Activated naive CD8-positive, alpha-beta T cell (primary cell): ENCODE measurements at regions not wholly inside any gene's neighbourhood (a gene's known extent, or its start where the extent isn't known, plus 50 kb on each side); places are given as distances from the start of the nearest gene placed in this dataset.

ENCODE experiments used
- H3K27ac Mint-ChIP-seq: one replicate; pipeline ENCODE4 v1.8.0; 2021; ENCODE audit warnings: mixed read lengths
- H3K27me3 Mint-ChIP-seq: one replicate; pipeline ENCODE4 v1.8.0; 2021; ENCODE audit warnings: mixed read lengths
- H3K36me3 Mint-ChIP-seq: one replicate; pipeline ENCODE4 v1.8.0; 2021; ENCODE audit warnings: mixed read lengths
- H3K4me1 Mint-ChIP-seq: one replicate; pipeline ENCODE4 v1.8.0; 2021; ENCODE audit warnings: low read depth, mixed read lengths
- H3K4me3 Mint-ChIP-seq: one replicate; pipeline ENCODE4 v1.8.0; 2021; ENCODE audit warnings: mild to moderate bottlenecking, mixed read lengths
- H3K9me3 Mint-ChIP-seq: one replicate; pipeline ENCODE4 v1.8.0; 2021; ENCODE audit warnings: low read depth, mixed read lengths

DNA sequence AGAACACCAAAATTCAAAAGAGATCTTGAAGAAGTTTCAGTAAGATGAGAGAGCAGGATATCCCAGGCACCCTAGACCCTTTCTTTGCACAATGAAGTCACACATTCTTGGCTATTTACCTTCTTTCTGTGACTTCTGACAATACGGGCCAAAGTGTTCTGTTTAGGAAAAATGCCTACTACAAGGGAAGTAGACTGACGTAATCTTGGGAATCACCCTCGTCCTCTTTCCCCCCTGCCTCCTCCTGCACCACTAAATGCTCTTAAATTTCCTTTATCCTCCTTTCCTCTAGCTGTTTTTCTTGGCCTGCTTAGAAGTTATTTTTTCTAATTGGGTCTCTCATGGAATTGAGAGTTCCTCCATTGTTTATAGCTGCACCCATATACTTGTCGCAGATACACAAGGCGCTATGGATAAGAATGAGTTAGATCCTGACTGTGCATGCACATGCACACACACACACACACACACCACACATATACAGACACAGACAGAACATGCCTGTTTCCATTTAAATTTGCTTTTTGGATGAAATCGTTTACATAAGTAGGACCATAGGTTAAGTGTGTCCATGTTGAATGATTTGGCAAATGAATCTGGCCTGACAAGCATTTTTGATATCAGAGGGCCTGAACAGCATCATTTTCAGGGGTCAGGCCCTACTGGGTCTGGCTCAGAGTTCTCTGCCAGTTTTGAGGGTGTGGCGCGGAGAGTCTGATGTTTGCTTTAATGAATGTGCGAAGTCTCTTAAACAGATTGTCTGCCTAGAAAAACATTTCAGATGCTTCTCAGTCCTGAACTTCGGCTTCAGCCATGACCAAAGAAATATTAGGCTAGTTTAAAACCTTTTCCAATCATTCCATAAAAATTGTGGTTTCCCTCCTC lies 131.9 kb upstream of the NT5C1B start:
- H3K4me3 Mint-ChIP-seq, result no peak overlapping the region
- H3K36me3 Mint-ChIP-seq, result peaks cover 18% of the 10 kb centered on the region
- no peaks in the 10 kb centered on the region for H3K4me1 Mint-ChIP-seq
- H3K9me3 Mint-ChIP-seq, result no peaks in the 10 kb centered on the region
- H3K27me3 Mint-ChIP-seq, result no peaks in the 10 kb centered on the region
- no peak overlapping the region for H3K27ac Mint-ChIP-seq

GRCh38 chr2:18719978-18720775 lies 130.8 kb upstream of the NT5C1B start:
- no peaks in the 10 kb centered on the region for H3K4me1 Mint-ChIP-seq
- no peak overlapping the region for H3K27ac Mint-ChIP-seq
- no peak overlapping the region for H3K4me3 Mint-ChIP-seq
- H3K27me3 Mint-ChIP-seq, result no peaks in the 10 kb centered on the region
- H3K9me3 Mint-ChIP-seq, result no peaks in the 10 kb centered on the region
- H3K36me3 Mint-ChIP-seq, result peaks cover 19% of the 10 kb centered on the region

DNA sequence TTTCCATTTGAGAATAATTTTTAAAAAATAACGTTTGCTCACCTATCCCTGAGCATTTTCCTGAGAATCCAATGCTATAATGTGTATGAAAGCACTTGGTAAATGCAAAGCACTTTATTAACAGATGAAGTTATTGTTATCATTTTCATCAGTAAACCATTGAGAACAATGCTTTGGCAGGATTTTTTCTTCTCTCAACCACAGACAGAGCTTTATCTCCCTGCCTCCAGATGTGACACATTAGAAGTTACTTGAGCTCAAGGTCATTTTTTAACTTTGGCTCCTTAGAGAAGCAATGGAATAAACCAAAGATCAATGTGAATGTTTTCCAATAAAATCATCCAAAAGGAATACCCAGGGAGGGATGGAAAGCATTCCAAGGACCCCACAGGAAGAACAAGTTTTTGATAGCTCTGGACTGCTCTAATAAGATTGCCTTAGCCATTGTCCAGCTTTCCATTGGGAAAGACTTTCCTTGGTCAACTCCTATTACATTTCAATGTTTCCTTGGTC lies 118.9 kb upstream of the NT5C1B start:
- H3K4me3 Mint-ChIP-seq, result no peak overlapping the region
- H3K27ac Mint-ChIP-seq, result no peak overlapping the region
- H3K4me1 Mint-ChIP-seq, result no peaks in the 10 kb centered on the region
- H3K36me3 Mint-ChIP-seq, result peaks cover 14% of the 10 kb centered on the region
- H3K9me3 Mint-ChIP-seq, result peaks cover 7% of the 10 kb centered on the region
- H3K27me3 Mint-ChIP-seq, result no peaks in the 10 kb centered on the region

DNA sequence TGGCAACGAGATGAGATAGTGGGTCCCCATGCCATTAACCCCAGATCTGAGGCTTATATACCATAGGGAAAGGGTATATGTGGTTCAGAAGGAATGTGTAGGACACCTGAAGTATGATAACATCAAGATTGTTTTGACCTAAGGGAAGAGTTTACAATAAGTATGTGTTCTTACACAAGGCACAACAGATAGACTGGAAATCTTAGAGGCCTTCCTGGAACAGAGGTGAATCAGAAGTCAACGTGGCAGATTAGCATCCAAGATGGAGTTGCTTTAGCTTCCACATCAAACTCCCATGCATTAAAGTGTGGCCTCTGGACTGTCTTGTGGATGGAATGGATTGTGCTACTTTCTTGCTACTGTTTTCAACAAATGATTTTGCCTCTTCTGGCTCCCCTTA lies 116.6 kb upstream of the NT5C1B start:
- Mint-ChIP-seq H3K4me3 (no peak overlapping the region), H3K27ac (no peak overlapping the region), H3K4me1 (no peaks in the 10 kb centered on the region), H3K9me3 (peaks cover 4% of the 10 kb centered on the region), H3K36me3 (peaks cover 6% of the 10 kb centered on the region), H3K27me3 (no peaks in the 10 kb centered on the region)

- peaks cover 6% of the 10 kb centered on the region for H3K36me3 Mint-ChIP-seq
- no peak overlapping the region for H3K4me3 Mint-ChIP-seq
- H3K4me1 Mint-ChIP-seq, result no peaks in the 10 kb centered on the region
- H3K9me3 Mint-ChIP-seq, result peaks cover 2% of the 10 kb centered on the region
- H3K27me3 Mint-ChIP-seq, result no peaks in the 10 kb centered on the region
- no peak overlapping the region for H3K27ac Mint-ChIP-seq
Observed at GRCh38 chr2:18704276-18704675, 114.9 kb upstream of the NT5C1B start.

DNA sequence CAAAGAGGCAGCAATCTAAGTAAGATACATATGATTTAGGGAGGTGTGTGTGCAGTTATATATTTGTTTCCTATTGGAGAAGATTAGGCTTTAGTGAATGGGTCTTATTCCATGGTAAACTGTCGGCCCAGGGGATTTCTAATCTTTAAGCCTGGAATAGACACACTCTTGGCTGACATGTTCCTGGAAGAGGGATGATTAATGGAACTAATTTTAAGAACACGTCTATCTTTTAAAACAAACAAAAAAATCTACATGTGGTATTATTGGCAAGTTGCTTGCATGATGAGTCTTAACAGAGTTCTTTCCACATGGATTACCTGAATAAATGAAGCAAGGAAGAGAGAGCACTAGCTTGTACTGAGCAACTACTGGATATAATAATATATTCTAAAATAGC lies 114.2 kb upstream of the NT5C1B start:
- no peaks in the 10 kb centered on the region for H3K4me1 Mint-ChIP-seq
- H3K36me3 Mint-ChIP-seq, result peaks cover 6% of the 10 kb centered on the region
- no peak overlapping the region for H3K27ac Mint-ChIP-seq
- no peak overlapping the region for H3K4me3 Mint-ChIP-seq
- H3K27me3 Mint-ChIP-seq, result no peaks in the 10 kb centered on the region
- no peaks in the 10 kb centered on the region for H3K9me3 Mint-ChIP-seq

DNA sequence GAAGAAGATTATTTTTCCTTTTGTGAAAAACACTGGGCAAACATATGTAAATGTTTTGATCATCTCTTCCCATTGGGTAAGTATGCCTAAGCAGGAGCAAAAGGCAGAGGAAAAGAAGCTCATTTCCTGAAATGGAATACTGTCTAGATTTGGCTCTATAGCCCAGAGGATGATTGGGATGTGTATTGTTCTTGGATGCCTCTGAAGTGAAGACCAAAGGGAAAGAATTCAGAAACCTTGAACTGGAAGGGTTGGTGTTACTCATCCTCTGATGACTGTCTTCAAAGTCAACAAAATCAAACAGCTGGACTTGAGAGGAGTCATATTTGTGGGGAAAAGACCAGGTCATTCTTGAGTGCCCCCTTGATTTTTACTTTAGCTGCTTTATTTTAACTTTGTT lies 112.6 kb upstream of the NT5C1B start:
- H3K27ac Mint-ChIP-seq, result no peak overlapping the region
- H3K27me3 Mint-ChIP-seq, result no peaks in the 10 kb centered on the region
- H3K36me3 Mint-ChIP-seq, result peaks cover 6% of the 10 kb centered on the region
- H3K9me3 Mint-ChIP-seq, result no peaks in the 10 kb centered on the region
- H3K4me3 Mint-ChIP-seq, result no peak overlapping the region
- H3K4me1 Mint-ChIP-seq, result no peaks in the 10 kb centered on the region

DNA sequence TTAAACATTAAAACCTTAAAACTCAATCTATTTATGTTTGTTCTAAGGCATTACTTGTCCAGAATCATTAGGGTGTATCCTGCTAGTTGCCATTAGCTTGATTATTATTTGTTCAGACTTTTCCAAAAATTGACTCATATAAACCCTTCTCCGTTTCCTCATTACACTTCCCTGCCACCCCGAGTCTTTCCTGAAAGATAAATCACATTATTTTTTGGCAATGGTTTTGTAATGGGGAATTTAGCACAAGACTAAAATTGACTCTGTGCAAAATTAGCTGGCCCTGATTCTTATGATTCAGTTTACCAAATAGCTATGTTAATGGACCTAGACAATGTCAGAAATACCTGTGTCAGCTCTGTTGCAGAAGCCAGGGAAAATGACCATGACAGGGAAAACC lies 112.2 kb upstream of the NT5C1B start:
- no peaks in the 10 kb centered on the region for H3K4me1 Mint-ChIP-seq
- H3K9me3 Mint-ChIP-seq, result no peaks in the 10 kb centered on the region
- no peak overlapping the region for H3K27ac Mint-ChIP-seq
- peaks cover 6% of the 10 kb centered on the region for H3K36me3 Mint-ChIP-seq
- no peak overlapping the region for H3K4me3 Mint-ChIP-seq
- no peaks in the 10 kb centered on the region for H3K27me3 Mint-ChIP-seq

DNA sequence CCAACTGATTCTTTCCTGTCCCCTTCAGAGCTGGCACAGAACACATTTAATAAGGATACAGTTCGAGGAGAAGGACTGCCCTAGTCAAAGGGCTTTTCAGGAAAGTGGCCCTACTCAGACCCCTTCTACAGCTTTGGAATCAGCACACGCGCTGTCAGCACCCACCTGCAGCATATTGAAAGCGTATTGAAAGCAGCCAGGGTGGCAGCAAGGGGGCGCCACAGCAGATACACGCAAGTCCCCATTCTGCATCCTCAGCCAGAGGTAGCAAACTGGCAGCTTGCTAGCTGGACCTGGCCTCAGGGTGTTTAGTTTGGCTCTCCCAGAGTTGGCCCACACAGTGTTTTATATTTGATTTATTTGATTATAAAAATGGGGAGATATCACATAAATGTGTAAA lies 101.0 kb upstream of the NT5C1B start:
- no peak overlapping the region for H3K27ac Mint-ChIP-seq
- H3K27me3 Mint-ChIP-seq, result no peaks in the 10 kb centered on the region
- peaks cover 3% of the 10 kb centered on the region for H3K9me3 Mint-ChIP-seq
- H3K4me3 Mint-ChIP-seq, result no peak overlapping the region
- H3K4me1 Mint-ChIP-seq, result no peaks in the 10 kb centered on the region
- H3K36me3 Mint-ChIP-seq, result peaks cover 19% of the 10 kb centered on the region

- Mint-ChIP-seq H3K4me3 (no peak overlapping the region), H3K27me3 (no peaks in the 10 kb centered on the region), H3K9me3 (no peaks in the 10 kb centered on the region), H3K27ac (no peak overlapping the region), H3K36me3 (peaks cover 12% of the 10 kb centered on the region), H3K4me1 (peaks cover 5% of the 10 kb centered on the region)
Observed at GRCh38 chr2:18684206-18685038, 95.1 kb upstream of the NT5C1B start.

DNA sequence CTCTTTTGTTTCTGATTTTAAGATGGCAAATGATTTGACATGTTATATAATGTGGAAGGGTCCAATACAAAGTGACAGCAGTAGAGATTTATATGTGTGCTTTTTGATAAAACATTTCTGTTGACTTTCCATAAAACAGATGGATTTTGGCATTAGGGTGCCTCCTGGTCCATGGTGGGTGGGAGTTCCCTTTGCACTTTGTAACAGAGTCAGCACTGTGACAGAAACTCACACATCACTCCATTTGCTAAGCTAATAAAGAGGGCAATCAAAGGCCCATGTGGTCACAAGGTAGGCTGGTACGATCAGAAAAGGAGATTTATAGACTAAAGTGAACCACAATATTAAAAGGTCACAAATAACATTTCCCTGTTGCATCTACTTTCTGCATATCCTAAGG lies 93.3 kb upstream of the NT5C1B start:
- H3K4me3 Mint-ChIP-seq, result no peak overlapping the region
- H3K9me3 Mint-ChIP-seq, result no peaks in the 10 kb centered on the region
- H3K27me3 Mint-ChIP-seq, result no peaks in the 10 kb centered on the region
- peaks cover 12% of the 10 kb centered on the region for H3K36me3 Mint-ChIP-seq
- peaks cover 5% of the 10 kb centered on the region for H3K4me1 Mint-ChIP-seq
- no peak overlapping the region for H3K27ac Mint-ChIP-seq

GRCh38 chr2:18677280-18677679 lies 87.9 kb upstream of the NT5C1B start:
- Mint-ChIP-seq H3K36me3 (peaks cover 38% of the 10 kb centered on the region), H3K4me1 (peaks cover under 1% of the 10 kb centered on the region), H3K27ac (no peak overlapping the region), H3K4me3 (no peak overlapping the region), H3K9me3 (peaks cover 20% of the 10 kb centered on the region), H3K27me3 (no peaks in the 10 kb centered on the region)

GRCh38 chr2:18674309-18674708 lies 84.9 kb upstream of the NT5C1B start:
- Mint-ChIP-seq H3K27me3 (no peaks in the 10 kb centered on the region), H3K9me3 (peaks cover 25% of the 10 kb centered on the region), H3K4me1 (no peaks in the 10 kb centered on the region), H3K27ac (no peak overlapping the region), H3K36me3 (peaks cover 48% of the 10 kb centered on the region), H3K4me3 (no peak overlapping the region)

- H3K9me3 Mint-ChIP-seq, result peaks cover 35% of the 10 kb centered on the region
- H3K36me3 Mint-ChIP-seq, result peaks cover 51% of the 10 kb centered on the region
- H3K27ac Mint-ChIP-seq, result no peak overlapping the region
- no peak overlapping the region for H3K4me3 Mint-ChIP-seq
- H3K27me3 Mint-ChIP-seq, result no peaks in the 10 kb centered on the region
- no peaks in the 10 kb centered on the region for H3K4me1 Mint-ChIP-seq
Observed at GRCh38 chr2:18671363-18671762, 82.0 kb upstream of the NT5C1B start.

GRCh38 chr2:18668221-18668620 lies 78.9 kb upstream of the NT5C1B start:
- H3K9me3 Mint-ChIP-seq, result peaks cover 20% of the 10 kb centered on the region
- no peak overlapping the region for H3K4me3 Mint-ChIP-seq
- no peak overlapping the region for H3K27ac Mint-ChIP-seq
- peaks cover 38% of the 10 kb centered on the region for H3K36me3 Mint-ChIP-seq
- no peaks in the 10 kb centered on the region for H3K4me1 Mint-ChIP-seq
- no peaks in the 10 kb centered on the region for H3K27me3 Mint-ChIP-seq
